Caco-2 (cell line): ENCODE measurements at regions not wholly inside any gene's neighbourhood (a gene's known extent, or its start where the extent isn't known, plus 50 kb on each side); places are given as distances from the start of the nearest gene placed in this dataset.

Experiments used
- BruUV-seq: library from RNA; stranded (reverse); fragments of 400-500 nt; replicated peaks from 2 replicates; lab custom pipeline; 2021; lab: Mats Ljungman, UMichigan
- CTCF ChIA-PET: fragments of 300-600 bp; sonication (Branson Sonifier 250); formaldehyde crosslinking; loops from one replicate; lab custom pipeline; 2022; ENCODE audit warnings: antibody characterized with exemption; lab: Charles Lee
- POLR2A ChIA-PET: fragments of 300-600 bp; sonication (Branson Sonifier 250); formaldehyde crosslinking; loops from one replicate; lab custom pipeline; 2022; ENCODE audit warnings: antibody characterized with exemption; lab: Charles Lee
- DNase-seq, 2 experiments: peaks; one replicate each; pipeline versions ENCODE4 v3.0.0 to v3.0.0-alpha.2; 2020 to 2022
- H3K27me3 ChIP-seq: replicated peaks from 2 replicates; pipeline ENCODE4 v1.6.0; 2011; ENCODE audit warnings: low read length; ENCODE audit not compliant: control insufficient read depth, insufficient read depth
- H3K36me3 ChIP-seq: 2 replicates; pipeline ENCODE4 v1.5.1; 2011; ENCODE audit warnings: low read length; ENCODE audit not compliant: control insufficient read depth, insufficient read depth
- H3K4me1 ChIP-seq: fragments of 250-450 bp; sonication (Bioruptor Pico); 2 replicates; pipeline ENCODE4 v1.5.1; 2020; ENCODE audit warnings: mild to moderate bottlenecking
- H3K4me3 ChIP-seq: 2 replicates; pipeline ENCODE4 v1.5.1; 2011; ENCODE audit warnings: low read depth, mild to moderate bottlenecking, control low read depth, low read length
- H3K9me3 ChIP-seq: fragments of 250-450 bp; sonication (Bioruptor Pico); 2 replicates; pipeline ENCODE4 v1.5.1; 2020; ENCODE audit warnings: mild to moderate bottlenecking, moderate library complexity
- H3K27ac Mint-ChIP-seq: one replicate; pipeline ENCODE4 v1.8.0; 2022; ENCODE audit warnings: mixed read lengths; ENCODE audit not compliant: unreplicated experiment
- H3K27me3 Mint-ChIP-seq: one replicate; pipeline ENCODE4 v1.8.0; 2022; ENCODE audit warnings: mixed read lengths; ENCODE audit not compliant: insufficient read depth, unreplicated experiment
- H3K36me3 Mint-ChIP-seq: one replicate; pipeline ENCODE4 v1.8.0; 2022; ENCODE audit warnings: mild to moderate bottlenecking, mixed read lengths; ENCODE audit not compliant: insufficient read depth, unreplicated experiment
- H3K4me1 Mint-ChIP-seq: one replicate; pipeline ENCODE4 v1.8.0; 2022; ENCODE audit warnings: low read depth, mixed read lengths; ENCODE audit not compliant: unreplicated experiment
- H3K4me3 Mint-ChIP-seq: one replicate; pipeline ENCODE4 v1.8.0; 2022; ENCODE audit warnings: mild to moderate bottlenecking, moderate library complexity, mixed read lengths; ENCODE audit not compliant: unreplicated experiment
- H3K9me3 Mint-ChIP-seq: one replicate; pipeline ENCODE4 v1.8.0; 2022; ENCODE audit warnings: mixed read lengths; ENCODE audit not compliant: unreplicated experiment
- intact Hi-C: fragments of 100-400 bp; cut with micrococcal nuclease; formaldehyde crosslinking; loops from one replicate; pipeline ENCODE4 v1.10.0; 2022; ENCODE audit not compliant: unreplicated experiment
- TF ChIP-seq, protein P1 (sequence below), 2 experiments: fragments of 200-600 bp in 1 of 2; IDR thresholded peaks; 1 replicate in 1 of 2; 2 replicates in 1 of 2; pipeline versions ENCODE4 v1.5.1 to v1.8.0; 2011 to 2022; ENCODE audit warnings: antibody characterized with exemption in 1 of 2, control low read depth in 1 of 2, inconsistent platforms in 1 of 2, low read depth in 1 of 2, low read length in 1 of 2, mild to moderate bottlenecking in 1 of 2, moderate library complexity in 1 of 2; ENCODE audit not compliant: insufficient read depth in 1 of 2, severe bottlenecking in 1 of 2, unreplicated experiment in 1 of 2

DNA sequence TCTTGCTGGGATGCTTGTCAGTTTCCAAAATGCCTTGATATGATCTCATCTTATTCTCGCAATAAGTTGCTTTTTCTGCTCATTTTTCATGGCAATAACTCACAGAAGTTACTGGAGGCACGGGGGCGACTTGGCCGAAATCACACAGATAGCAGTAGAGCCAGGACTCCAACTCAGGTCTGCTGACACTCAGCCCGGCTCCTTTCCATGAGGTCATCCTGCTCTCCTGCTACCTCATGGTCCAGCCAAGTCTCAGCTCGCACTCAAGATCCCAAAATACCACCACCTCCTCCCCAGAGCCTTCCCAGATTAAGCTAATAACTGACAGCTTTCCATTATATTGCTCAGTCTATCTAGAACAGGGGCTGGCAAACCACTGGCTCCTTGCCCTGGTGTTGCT lies 269.5 kb downstream of the MAP2K4 start:
- no peak overlapping the region for H3K27ac Mint-ChIP-seq
- ChIA-PET POLR2A (no interaction called here), CTCF (no interaction called here)
- TF ChIP-seq, protein P1, sequence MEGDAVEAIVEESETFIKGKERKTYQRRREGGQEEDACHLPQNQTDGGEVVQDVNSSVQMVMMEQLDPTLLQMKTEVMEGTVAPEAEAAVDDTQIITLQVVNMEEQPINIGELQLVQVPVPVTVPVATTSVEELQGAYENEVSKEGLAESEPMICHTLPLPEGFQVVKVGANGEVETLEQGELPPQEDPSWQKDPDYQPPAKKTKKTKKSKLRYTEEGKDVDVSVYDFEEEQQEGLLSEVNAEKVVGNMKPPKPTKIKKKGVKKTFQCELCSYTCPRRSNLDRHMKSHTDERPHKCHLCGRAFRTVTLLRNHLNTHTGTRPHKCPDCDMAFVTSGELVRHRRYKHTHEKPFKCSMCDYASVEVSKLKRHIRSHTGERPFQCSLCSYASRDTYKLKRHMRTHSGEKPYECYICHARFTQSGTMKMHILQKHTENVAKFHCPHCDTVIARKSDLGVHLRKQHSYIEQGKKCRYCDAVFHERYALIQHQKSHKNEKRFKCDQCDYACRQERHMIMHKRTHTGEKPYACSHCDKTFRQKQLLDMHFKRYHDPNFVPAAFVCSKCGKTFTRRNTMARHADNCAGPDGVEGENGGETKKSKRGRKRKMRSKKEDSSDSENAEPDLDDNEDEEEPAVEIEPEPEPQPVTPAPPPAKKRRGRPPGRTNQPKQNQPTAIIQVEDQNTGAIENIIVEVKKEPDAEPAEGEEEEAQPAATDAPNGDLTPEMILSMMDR (IDR thresholded peaks at IDR 0.05; ENCODE audit: insufficient read depth in 1 of 2, low read depth in 1 of 2, low read length in 1 of 2, severe bottlenecking in 1 of 2, unreplicated experiment in 1 of 2) = no peak
- no peaks in the 10 kb centered on the region for H3K9me3 Mint-ChIP-seq
- DNase-seq = no peak
- no peaks in the 10 kb centered on the region for H3K4me1 Mint-ChIP-seq
- no peaks in the 10 kb centered on the region for H3K4me1 ChIP-seq
- no peaks in the 10 kb centered on the region for H3K36me3 Mint-ChIP-seq
- no peaks in the 10 kb centered on the region for H3K9me3 ChIP-seq
- intact Hi-C loops = no loop called here
- no TSS peak for BruUV-seq
- no peaks in the 10 kb centered on the region for H3K27me3 ChIP-seq
- peaks cover 2% of the 10 kb centered on the region for H3K27me3 Mint-ChIP-seq
- H3K4me3 Mint-ChIP-seq = no peak overlapping the region
- no peaks in the 10 kb centered on the region for H3K36me3 ChIP-seq
- no peak overlapping the region for H3K4me3 ChIP-seq

DNA sequence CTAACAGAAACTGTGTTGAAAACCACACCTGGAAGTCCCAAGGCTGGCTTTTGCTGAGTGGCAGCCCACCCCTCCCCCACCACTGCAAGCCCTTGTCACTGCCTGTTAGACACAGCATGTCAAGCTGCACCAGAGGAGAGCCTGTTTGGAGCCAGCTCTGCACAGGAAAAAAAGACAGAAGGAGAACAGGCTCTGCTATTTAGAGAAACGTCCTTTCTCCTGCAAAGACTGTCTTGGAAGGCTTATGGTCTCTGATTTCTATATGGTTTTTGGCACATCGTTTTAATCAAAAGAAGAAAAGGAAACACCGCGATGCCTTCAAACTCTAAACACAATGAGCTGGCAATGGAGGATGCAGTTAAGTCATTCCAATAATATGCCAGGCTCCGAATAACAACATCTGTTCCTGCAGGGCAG lies 275.5 kb downstream of the MAP2K4 start:
- H3K9me3 ChIP-seq = no peaks in the 10 kb centered on the region
- Mint-ChIP-seq H3K4me3 (no peak overlapping the region), H3K9me3 (no peaks in the 10 kb centered on the region), H3K36me3 (no peaks in the 10 kb centered on the region), H3K27me3 (no peaks in the 10 kb centered on the region), H3K27ac (no peak overlapping the region), H3K4me1 (no peaks in the 10 kb centered on the region)
- no peak for DNase-seq
- CTCF ChIA-PET = no interaction called here
- no peaks in the 10 kb centered on the region for H3K4me1 ChIP-seq
- no peaks in the 10 kb centered on the region for H3K36me3 ChIP-seq
- H3K27me3 ChIP-seq = no peaks in the 10 kb centered on the region
- no TSS peak for BruUV-seq
- no peak overlapping the region for H3K4me3 ChIP-seq
- intact Hi-C loops = no loop called here
- POLR2A ChIA-PET = no interaction called here
- TF ChIP-seq, protein P1 (IDR thresholded peaks at IDR 0.05; ENCODE audit: insufficient read depth in 1 of 2, low read depth in 1 of 2, low read length in 1 of 2, severe bottlenecking in 1 of 2, unreplicated experiment in 1 of 2) = no peak

DNA sequence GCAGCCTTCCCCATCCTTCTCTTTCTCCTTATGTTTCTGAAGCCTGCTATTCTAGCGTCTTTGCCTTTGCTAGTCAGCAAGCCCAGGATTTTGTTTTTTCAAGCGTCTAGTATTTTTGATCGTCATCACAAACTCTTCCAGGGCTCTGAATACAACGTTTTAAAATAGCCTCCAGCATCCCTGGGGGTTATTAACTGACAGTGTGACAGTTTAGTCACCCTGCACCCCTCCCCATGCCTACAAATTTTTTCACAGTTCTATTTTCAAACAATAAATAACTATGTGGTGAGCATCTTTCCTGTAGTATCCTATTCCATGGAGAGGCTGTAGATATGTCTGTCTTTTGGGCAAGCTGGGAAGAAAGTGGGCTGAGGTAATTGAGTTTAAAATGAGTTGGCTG lies 280.9 kb downstream of the MAP2K4 start:
- Mint-ChIP-seq H3K36me3 (no peaks in the 10 kb centered on the region), H3K9me3 (no peaks in the 10 kb centered on the region), H3K27me3 (no peaks in the 10 kb centered on the region), H3K4me3 (no peak overlapping the region), H3K4me1 (no peaks in the 10 kb centered on the region), H3K27ac (no peak overlapping the region)
- no TSS peak for BruUV-seq
- intact Hi-C loops = no loop called here
- TF ChIP-seq, protein P1 (IDR thresholded peaks at IDR 0.05; ENCODE audit: insufficient read depth in 1 of 2, low read depth in 1 of 2, low read length in 1 of 2, severe bottlenecking in 1 of 2, unreplicated experiment in 1 of 2) = no peak
- no peaks in the 10 kb centered on the region for H3K4me1 ChIP-seq
- no peaks in the 10 kb centered on the region for H3K9me3 ChIP-seq
- H3K27me3 ChIP-seq = no peaks in the 10 kb centered on the region
- no peak for DNase-seq
- no peak overlapping the region for H3K4me3 ChIP-seq
- no peaks in the 10 kb centered on the region for H3K36me3 ChIP-seq
- CTCF ChIA-PET = no interaction called here
- POLR2A ChIA-PET = no interaction called here
